Panc1 (cell line): ENCODE measurements at regions not wholly inside any gene's neighbourhood (a gene's known extent, or its start where the extent isn't known, plus 50 kb on each side); places are given as distances from the start of the nearest gene placed in this dataset.

Source experiments
- ATAC-seq: fragments of 200-7000 bp; cut with Tn5 transposase; 2 replicates; pipeline ENCODE4 v1.9.1; 2020; ENCODE audit warnings: mild to moderate bottlenecking, moderate library complexity
- BruUV-seq: library from RNA; stranded (reverse); fragments of 400-500 nt; replicated peaks from 2 replicates; lab custom pipeline; 2021; lab: Mats Ljungman, UMichigan
- CTCF ChIA-PET: fragments of 300-600 bp; sonication (Branson Sonifier 250); formaldehyde crosslinking; loops from one replicate; lab custom pipeline; 2022; ENCODE audit warnings: antibody characterized with exemption; lab: Charles Lee
- POLR2A ChIA-PET: fragments of 300-600 bp; sonication (Branson Sonifier 250); formaldehyde crosslinking; loops from one replicate; lab custom pipeline; 2022; ENCODE audit warnings: antibody characterized with exemption; lab: Charles Lee
- DNase-seq: peaks from one replicate; pipeline ENCODE4 v3.0.0-alpha.2; 2010; ENCODE audit warnings: low read depth, low spot score
- H3K27ac ChIP-seq: 2 replicates; pipeline ENCODE4 v1.5.1; 2011; ENCODE audit warnings: mild to moderate bottlenecking, low read length, inconsistent platforms
- H3K27me3 ChIP-seq: fragments of 200-500 bp; sonication (Bioruptor generic); 2 replicates; pipeline ENCODE4 v1.6.0; 2014; ENCODE audit warnings: low read length, inconsistent platforms; ENCODE audit not compliant: control insufficient read depth, insufficient read depth
- H3K36me3 ChIP-seq: fragments of 200-500 bp; sonication (Bioruptor generic); 2 replicates; pipeline ENCODE4 v1.5.1; 2014; ENCODE audit warnings: inconsistent platforms, mild to moderate bottlenecking, low read length, moderate library complexity; ENCODE audit not compliant: control insufficient read depth, insufficient read depth
- H3K4me1 ChIP-seq: 2 replicates; pipeline ENCODE4 v1.5.1; 2011; ENCODE audit warnings: inconsistent platforms, mild to moderate bottlenecking, low read length, moderate library complexity; ENCODE audit not compliant: control insufficient read depth, insufficient read depth
- H3K4me3 ChIP-seq, 2 experiments: 2 replicates each; pipeline ENCODE4 v1.5.1; 2011 to 2012; ENCODE audit warnings: low read depth in 2 of 2, low read length in 2 of 2, mild to moderate bottlenecking in 2 of 2, inconsistent platforms in 1 of 2, moderate library complexity in 1 of 2
- H3K9me3 ChIP-seq: fragments of 200-500 bp; sonication (Bioruptor generic); 2 replicates; pipeline ENCODE4 v1.5.1; 2014; ENCODE audit warnings: low read depth, mild to moderate bottlenecking, inconsistent platforms, low read length, moderate library complexity; ENCODE audit not compliant: control insufficient read depth, insufficient read depth
- POLR2AphosphoS5 ChIP-seq: IDR thresholded peaks from 2 replicates; pipeline ENCODE4 v1.6.1; 2012; ENCODE audit warnings: mild to moderate bottlenecking, low read depth, low read length, moderate library complexity
- SIN3A ChIP-seq: IDR thresholded peaks from 2 replicates; pipeline ENCODE4 v1.6.1; 2012; ENCODE audit warnings: low read depth, mild to moderate bottlenecking, low read length, moderate library complexity, borderline replicate concordance; ENCODE audit not compliant: insufficient read depth
- TCF7L2 ChIP-seq: IDR thresholded peaks from 2 replicates; pipeline ENCODE4 v1.6.1; 2011; ENCODE audit warnings: mild to moderate bottlenecking, low read depth, low read length, inconsistent platforms
- in situ Hi-C: cut with HindIII; loops from 2 replicates; pipeline ENCODE4 v1.10.0; 2016; ENCODE audit warnings: low sequenced_read_pairs, low pct_unique_long_range_greater_than_20kb
- intact Hi-C: fragments of 100-400 bp; cut with micrococcal nuclease; formaldehyde crosslinking; loops from one replicate; pipeline ENCODE4 v1.10.0; 2022; ENCODE audit not compliant: unreplicated experiment
- TF ChIP-seq, protein P1 (sequence below): fragments of 450-650 bp; IDR thresholded peaks from 2 replicates; pipeline ENCODE4 v1.5.1; 2017; ENCODE audit warnings: mild to moderate bottlenecking
- TF ChIP-seq, protein P2 (sequence below), 2 experiments: IDR thresholded peaks; 2 replicates each; pipeline ENCODE4 v1.6.1; 2011 to 2012; ENCODE audit warnings: low read depth in 2 of 2, control low read depth in 1 of 2, low read length in 1 of 2, mild to moderate bottlenecking in 1 of 2, moderate library complexity in 1 of 2; ENCODE audit not compliant: insufficient read depth in 1 of 2

DNA sequence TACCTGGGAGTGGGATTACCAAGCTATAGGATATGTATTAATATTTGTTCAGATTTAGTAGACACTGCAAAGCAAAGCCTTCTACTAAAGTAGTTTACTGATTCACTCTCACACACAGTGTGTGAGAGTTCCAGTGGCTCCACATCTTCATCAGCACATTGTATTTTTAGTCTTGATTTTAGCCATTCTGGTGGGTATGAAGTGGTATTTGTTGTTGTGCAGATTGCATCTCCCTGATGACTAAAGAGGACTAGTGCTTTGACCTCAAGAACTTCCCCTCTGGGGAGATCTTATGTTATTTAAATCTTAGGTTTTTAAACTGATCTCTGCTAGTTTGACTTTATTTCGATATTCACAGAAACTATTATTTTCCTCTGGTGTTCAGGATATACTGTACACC, 479.7 kb upstream of the RGS6 start:
- Histone ChIP-seq H3K4me3 (no peak overlapping the region), H3K36me3 (no peaks in the 10 kb centered on the region), H3K27me3 (no peaks in the 10 kb centered on the region), H3K9me3 (no peaks in the 10 kb centered on the region), H3K4me1 (peaks cover 4% of the 10 kb centered on the region; the same call in 1 of the 2 replicates), H3K27ac (no peak overlapping the region)
- intact Hi-C loops (no loop called here), in situ Hi-C loops (no loop called here)
- CTCF ChIA-PET, result no interaction called here
- POLR2A ChIA-PET, result no interaction called here
- BruUV-seq, result no TSS peak
- TF ChIP-seq, protein P1, sequence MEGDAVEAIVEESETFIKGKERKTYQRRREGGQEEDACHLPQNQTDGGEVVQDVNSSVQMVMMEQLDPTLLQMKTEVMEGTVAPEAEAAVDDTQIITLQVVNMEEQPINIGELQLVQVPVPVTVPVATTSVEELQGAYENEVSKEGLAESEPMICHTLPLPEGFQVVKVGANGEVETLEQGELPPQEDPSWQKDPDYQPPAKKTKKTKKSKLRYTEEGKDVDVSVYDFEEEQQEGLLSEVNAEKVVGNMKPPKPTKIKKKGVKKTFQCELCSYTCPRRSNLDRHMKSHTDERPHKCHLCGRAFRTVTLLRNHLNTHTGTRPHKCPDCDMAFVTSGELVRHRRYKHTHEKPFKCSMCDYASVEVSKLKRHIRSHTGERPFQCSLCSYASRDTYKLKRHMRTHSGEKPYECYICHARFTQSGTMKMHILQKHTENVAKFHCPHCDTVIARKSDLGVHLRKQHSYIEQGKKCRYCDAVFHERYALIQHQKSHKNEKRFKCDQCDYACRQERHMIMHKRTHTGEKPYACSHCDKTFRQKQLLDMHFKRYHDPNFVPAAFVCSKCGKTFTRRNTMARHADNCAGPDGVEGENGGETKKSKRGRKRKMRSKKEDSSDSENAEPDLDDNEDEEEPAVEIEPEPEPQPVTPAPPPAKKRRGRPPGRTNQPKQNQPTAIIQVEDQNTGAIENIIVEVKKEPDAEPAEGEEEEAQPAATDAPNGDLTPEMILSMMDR, result no peak
- no peak for TF ChIP-seq POLR2AphosphoS5
- TF ChIP-seq, protein P2, sequence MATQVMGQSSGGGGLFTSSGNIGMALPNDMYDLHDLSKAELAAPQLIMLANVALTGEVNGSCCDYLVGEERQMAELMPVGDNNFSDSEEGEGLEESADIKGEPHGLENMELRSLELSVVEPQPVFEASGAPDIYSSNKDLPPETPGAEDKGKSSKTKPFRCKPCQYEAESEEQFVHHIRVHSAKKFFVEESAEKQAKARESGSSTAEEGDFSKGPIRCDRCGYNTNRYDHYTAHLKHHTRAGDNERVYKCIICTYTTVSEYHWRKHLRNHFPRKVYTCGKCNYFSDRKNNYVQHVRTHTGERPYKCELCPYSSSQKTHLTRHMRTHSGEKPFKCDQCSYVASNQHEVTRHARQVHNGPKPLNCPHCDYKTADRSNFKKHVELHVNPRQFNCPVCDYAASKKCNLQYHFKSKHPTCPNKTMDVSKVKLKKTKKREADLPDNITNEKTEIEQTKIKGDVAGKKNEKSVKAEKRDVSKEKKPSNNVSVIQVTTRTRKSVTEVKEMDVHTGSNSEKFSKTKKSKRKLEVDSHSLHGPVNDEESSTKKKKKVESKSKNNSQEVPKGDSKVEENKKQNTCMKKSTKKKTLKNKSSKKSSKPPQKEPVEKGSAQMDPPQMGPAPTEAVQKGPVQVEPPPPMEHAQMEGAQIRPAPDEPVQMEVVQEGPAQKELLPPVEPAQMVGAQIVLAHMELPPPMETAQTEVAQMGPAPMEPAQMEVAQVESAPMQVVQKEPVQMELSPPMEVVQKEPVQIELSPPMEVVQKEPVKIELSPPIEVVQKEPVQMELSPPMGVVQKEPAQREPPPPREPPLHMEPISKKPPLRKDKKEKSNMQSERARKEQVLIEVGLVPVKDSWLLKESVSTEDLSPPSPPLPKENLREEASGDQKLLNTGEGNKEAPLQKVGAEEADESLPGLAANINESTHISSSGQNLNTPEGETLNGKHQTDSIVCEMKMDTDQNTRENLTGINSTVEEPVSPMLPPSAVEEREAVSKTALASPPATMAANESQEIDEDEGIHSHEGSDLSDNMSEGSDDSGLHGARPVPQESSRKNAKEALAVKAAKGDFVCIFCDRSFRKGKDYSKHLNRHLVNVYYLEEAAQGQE (IDR thresholded peaks at IDR 0.05; ENCODE audit: insufficient read depth in 1 of 2, low read depth in 2 of 2, low read length in 1 of 2), result no peak
- TF ChIP-seq SIN3A, result no peak
- no peak for TF ChIP-seq TCF7L2
- no peak for DNase-seq
- no peak for ATAC-seq

DNA sequence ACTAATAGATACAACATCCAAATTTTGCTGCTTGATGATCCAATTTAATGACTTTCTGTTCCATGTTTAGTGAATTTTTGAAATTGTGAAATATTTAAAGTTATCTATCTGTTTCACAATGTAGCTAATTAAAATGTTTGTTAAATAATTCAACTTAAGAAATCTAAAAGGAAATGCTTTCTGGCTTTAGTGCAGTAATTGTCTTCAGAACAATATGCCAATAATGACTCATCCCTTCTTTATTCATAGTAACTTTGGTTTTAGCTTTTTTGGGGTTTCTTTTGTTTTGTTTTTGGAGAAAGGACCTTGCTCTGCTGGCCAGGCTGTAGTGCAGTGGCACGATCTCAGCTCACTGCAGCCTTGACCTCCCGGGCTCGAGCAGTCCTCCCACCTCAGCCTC, 479.2 kb upstream of the RGS6 start:
- no TSS peak for BruUV-seq
- no peaks in the 10 kb centered on the region for H3K27me3 ChIP-seq
- peaks cover 4% of the 10 kb centered on the region; the same call in 1 of the 2 replicates for H3K4me1 ChIP-seq
- in situ Hi-C loops (no loop called here), intact Hi-C loops (no loop called here)
- ATAC-seq, result no peak
- ChIA-PET CTCF (no interaction called here), POLR2A (no interaction called here)
- H3K36me3 ChIP-seq, result no peaks in the 10 kb centered on the region
- no peak for DNase-seq
- no peaks in the 10 kb centered on the region for H3K9me3 ChIP-seq
- TF ChIP-seq TCF7L2, result no peak
- TF ChIP-seq POLR2AphosphoS5, result no peak
- no peak overlapping the region for H3K4me3 ChIP-seq
- H3K27ac ChIP-seq, result no peak overlapping the region

DNA sequence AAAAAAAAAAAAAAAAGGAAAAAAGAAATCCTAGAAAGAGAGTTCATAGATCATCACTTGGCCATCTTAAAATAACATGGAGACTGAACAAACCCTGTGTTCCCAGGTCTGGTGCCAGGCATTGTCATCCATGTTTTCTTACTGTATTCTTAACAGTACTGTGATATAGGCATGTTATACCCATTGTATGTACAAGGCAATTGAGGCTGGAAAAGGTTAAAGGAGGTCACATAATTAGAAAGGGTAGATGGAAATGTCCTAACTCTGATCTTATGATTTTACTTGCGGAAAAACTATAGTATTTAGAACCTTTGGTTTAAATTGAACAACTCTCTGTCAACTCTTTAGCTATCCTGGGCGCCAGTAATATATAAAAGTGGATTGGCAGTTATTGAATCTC, 478.2 kb upstream of the RGS6 start:
- TF ChIP-seq POLR2AphosphoS5 (no peak), SIN3A (no peak), TCF7L2 (no peak)
- TF ChIP-seq, protein P2 (IDR thresholded peaks at IDR 0.05; ENCODE audit: insufficient read depth in 1 of 2, low read depth in 2 of 2, low read length in 1 of 2), result no peak
- TF ChIP-seq, protein P1, result no peak
- no peak overlapping the region for H3K27ac ChIP-seq
- no peak for DNase-seq
- CTCF ChIA-PET, result no interaction called here
- intact Hi-C loops, result no loop called here
- H3K9me3 ChIP-seq, result no peaks in the 10 kb centered on the region
- H3K36me3 ChIP-seq, result no peaks in the 10 kb centered on the region
- ATAC-seq, result no peak
- no peaks in the 10 kb centered on the region for H3K27me3 ChIP-seq
- H3K4me3 ChIP-seq, result no peak overlapping the region
- in situ Hi-C loops, result no loop called here
- POLR2A ChIA-PET, result no interaction called here
- no TSS peak for BruUV-seq
- H3K4me1 ChIP-seq, result peaks cover 4% of the 10 kb centered on the region; the same call in 1 of the 2 replicates
